A673 (cell line): ENCODE measurements at regions not wholly inside any gene's neighbourhood (a gene's known extent, or its start where the extent isn't known, plus 50 kb on each side); places are given as distances from the start of the nearest gene placed in this dataset.

Experiments used
- CTCF ChIP-seq: fragments of 300-800, 200-600 bp; sonication (generic); conservative IDR thresholded peaks from 2 replicates; pipeline ENCODE4 v1.5.1; 2017; ENCODE audit warnings: low read depth, mild to moderate bottlenecking, antibody characterized with exemption, low read length, moderate library complexity, mixed read lengths
- EZH2 ChIP-seq: fragments of 200-600 bp; sonication (generic); IDR thresholded peaks from 2 replicates; pipeline ENCODE4 v1.6.1; 2017; ENCODE audit warnings: borderline replicate concordance, low read depth, mild to moderate bottlenecking, mixed read lengths, antibody characterized with exemption, low read length; ENCODE audit not compliant: poor library complexity, severe bottlenecking

GRCh38 chr9:1269533-1270315 lies 219.6 kb downstream of the DMRT2 start:
- TF ChIP-seq CTCF = no peak
- TF ChIP-seq EZH2 = no peak
